22Rv1 (cell line): ENCODE measurements at regions not wholly inside any gene's neighbourhood (a gene's known extent, or its start where the extent isn't known, plus 50 kb on each side); places are given as distances from the start of the nearest gene placed in this dataset.

Experiments used
- ZFX ChIP-seq: fragments of 450-650 bp; IDR thresholded peaks from 2 replicates; pipeline ENCODE4 v1.6.1; 2017; ENCODE audit warnings: antibody characterized with exemption, borderline replicate concordance
- TF ChIP-seq, protein P1 (sequence below): fragments of 450-650 bp; IDR thresholded peaks from 2 replicates; pipeline ENCODE4 v1.5.1; 2017; ENCODE audit warnings: mild to moderate bottlenecking

DNA sequence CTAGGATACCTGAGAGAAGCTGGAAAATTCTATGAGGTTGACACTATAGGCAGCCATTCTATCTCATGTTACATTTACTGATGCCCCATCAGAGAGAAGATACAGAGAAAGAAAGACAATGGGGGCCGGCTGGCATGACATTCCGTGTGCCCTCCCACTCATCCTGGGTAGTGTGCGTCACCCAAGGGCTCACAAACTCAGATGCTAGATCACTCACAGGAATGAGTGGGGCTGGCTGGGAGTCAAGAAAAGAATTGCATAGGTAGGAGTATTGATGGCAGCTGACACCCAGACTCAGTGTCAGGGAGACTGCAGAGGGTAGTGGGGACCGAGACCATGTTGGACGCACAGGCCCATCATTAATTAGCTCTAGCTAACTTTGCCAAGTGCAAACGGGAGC, 1113.5 kb upstream of the AUTS2 start:
- TF ChIP-seq, protein P1, sequence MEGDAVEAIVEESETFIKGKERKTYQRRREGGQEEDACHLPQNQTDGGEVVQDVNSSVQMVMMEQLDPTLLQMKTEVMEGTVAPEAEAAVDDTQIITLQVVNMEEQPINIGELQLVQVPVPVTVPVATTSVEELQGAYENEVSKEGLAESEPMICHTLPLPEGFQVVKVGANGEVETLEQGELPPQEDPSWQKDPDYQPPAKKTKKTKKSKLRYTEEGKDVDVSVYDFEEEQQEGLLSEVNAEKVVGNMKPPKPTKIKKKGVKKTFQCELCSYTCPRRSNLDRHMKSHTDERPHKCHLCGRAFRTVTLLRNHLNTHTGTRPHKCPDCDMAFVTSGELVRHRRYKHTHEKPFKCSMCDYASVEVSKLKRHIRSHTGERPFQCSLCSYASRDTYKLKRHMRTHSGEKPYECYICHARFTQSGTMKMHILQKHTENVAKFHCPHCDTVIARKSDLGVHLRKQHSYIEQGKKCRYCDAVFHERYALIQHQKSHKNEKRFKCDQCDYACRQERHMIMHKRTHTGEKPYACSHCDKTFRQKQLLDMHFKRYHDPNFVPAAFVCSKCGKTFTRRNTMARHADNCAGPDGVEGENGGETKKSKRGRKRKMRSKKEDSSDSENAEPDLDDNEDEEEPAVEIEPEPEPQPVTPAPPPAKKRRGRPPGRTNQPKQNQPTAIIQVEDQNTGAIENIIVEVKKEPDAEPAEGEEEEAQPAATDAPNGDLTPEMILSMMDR: no peak
- TF ChIP-seq ZFX: no peak
